ENCODE measurements at regions not wholly inside any gene's neighbourhood (a gene's known extent, or its start where the extent isn't known, plus 50 kb on each side); places are given as distances from the start of the nearest gene placed in this dataset.

DNA sequence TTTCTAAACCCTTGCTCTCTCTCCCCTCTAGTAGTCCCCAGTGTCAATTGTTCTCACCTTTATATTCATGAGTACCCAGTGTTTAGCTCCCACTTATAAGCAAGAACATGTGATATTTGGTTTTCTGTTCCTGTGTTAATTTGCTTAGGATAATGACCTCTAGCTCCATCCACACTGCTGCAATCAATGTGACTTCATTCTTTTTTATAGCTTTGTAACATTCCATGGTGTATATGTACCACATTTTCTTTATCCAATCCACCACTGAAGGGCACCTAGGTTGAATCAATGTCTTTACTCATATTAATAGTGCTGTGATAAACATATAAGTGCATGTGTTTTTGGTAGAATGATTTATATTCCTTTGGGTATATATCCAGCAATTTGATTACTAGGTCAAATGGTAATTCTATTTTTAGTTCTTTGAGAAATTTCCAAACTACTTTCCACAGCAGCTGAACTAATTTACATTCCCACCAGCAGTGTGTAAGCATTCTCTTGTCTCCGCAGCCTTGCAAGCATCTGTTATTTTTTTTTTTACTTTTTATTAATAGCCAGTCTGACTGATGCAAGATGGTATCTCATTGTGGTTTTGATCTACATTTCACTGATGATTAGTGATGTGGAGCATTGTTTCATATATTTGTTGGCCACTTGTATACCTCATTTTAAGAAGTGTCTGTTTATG lies 277.8 kb downstream of the LTN1 start:
- Histone ChIP-seq H3K9ac (ENCODE audit: insufficient read depth, low read length, poor library complexity, severe bottlenecking) (no peak overlapping the region), H3K27me3 (ENCODE audit: control insufficient read depth in 2 of 2, insufficient read depth in 2 of 2, low read length in 2 of 2) (no peaks in the 10 kb centered on the region), H3K4me3 (replicated peaks in 1 of 3; ENCODE audit: low read depth in 2 of 3, low read length in 3 of 3) (no peak overlapping the region), H3K36me3 (replicated peaks in 1 of 2; ENCODE audit: control insufficient read depth in 1 of 2, insufficient read depth in 2 of 2, low read length in 2 of 2) (no peaks in the 10 kb centered on the region), H3K4me2 (replicated peaks; ENCODE audit: extremely low read depth, low read length, poor library complexity, severe bottlenecking) (no peak overlapping the region), H3K79me2 (ENCODE audit: insufficient read depth, low read length) (no peaks in the 10 kb centered on the region), H3K27ac (ENCODE audit: low read depth in 1 of 2, low read length in 2 of 2) (no peak overlapping the region), H2AFZ (ENCODE audit: insufficient read depth, low read depth, low read length, poor library complexity, severe bottlenecking) (no peak overlapping the region), H3K9me3 (replicated peaks in 1 of 2; ENCODE audit: control insufficient read depth in 1 of 2, insufficient read depth in 1 of 2, low read length in 2 of 2) (no peaks in the 10 kb centered on the region), H3K4me1 (ENCODE audit: control insufficient read depth in 1 of 2, insufficient read depth in 2 of 2, low read length in 2 of 2) (no peaks in the 10 kb centered on the region), H4K20me1 (ENCODE audit: insufficient read depth, low read length) (no peaks in the 10 kb centered on the region)
- H3K27ac Mint-ChIP-seq, result no peak overlapping the region
- H3K4me3 Mint-ChIP-seq, result no peak overlapping the region
- TF ChIP-seq, protein P1, sequence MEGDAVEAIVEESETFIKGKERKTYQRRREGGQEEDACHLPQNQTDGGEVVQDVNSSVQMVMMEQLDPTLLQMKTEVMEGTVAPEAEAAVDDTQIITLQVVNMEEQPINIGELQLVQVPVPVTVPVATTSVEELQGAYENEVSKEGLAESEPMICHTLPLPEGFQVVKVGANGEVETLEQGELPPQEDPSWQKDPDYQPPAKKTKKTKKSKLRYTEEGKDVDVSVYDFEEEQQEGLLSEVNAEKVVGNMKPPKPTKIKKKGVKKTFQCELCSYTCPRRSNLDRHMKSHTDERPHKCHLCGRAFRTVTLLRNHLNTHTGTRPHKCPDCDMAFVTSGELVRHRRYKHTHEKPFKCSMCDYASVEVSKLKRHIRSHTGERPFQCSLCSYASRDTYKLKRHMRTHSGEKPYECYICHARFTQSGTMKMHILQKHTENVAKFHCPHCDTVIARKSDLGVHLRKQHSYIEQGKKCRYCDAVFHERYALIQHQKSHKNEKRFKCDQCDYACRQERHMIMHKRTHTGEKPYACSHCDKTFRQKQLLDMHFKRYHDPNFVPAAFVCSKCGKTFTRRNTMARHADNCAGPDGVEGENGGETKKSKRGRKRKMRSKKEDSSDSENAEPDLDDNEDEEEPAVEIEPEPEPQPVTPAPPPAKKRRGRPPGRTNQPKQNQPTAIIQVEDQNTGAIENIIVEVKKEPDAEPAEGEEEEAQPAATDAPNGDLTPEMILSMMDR (IDR thresholded peaks at IDR 0.05), result no peak
- no peaks in the 10 kb centered on the region for H3K4me1 Mint-ChIP-seq
- H3K27me3 Mint-ChIP-seq (ENCODE audit: low read depth in 3 of 3), result peaks cover 0 to 2% (median 0%) of the 10 kb centered on the region in 3 donors
- WGBS (ENCODE audit: insufficient coverage), result no CpG with 5 or more reads among the region's 1 CpG
- peaks cover 0 to 7% (median 2%) of the 10 kb centered on the region in 7 donors for H3K9me3 Mint-ChIP-seq
- no peak for DNase-seq
- H3K36me3 Mint-ChIP-seq, result no peaks in the 10 kb centered on the region
- intact Hi-C loops (cut with micrococcal nuclease), result no loop called here

- Histone ChIP-seq H3K9ac (ENCODE audit: insufficient read depth, low read length, poor library complexity, severe bottlenecking) (no peak overlapping the region), H3K36me3 (replicated peaks in 1 of 2; ENCODE audit: control insufficient read depth in 1 of 2, insufficient read depth in 2 of 2, low read length in 2 of 2) (no peaks in the 10 kb centered on the region), H3K79me2 (ENCODE audit: insufficient read depth, low read length) (no peaks in the 10 kb centered on the region), H3K27me3 (ENCODE audit: control insufficient read depth in 2 of 2, insufficient read depth in 2 of 2, low read length in 2 of 2) (no peaks in the 10 kb centered on the region), H3K27ac (ENCODE audit: low read depth in 1 of 2, low read length in 2 of 2) (no peak overlapping the region), H3K4me1 (ENCODE audit: control insufficient read depth in 1 of 2, insufficient read depth in 2 of 2, low read length in 2 of 2) (no peaks in the 10 kb centered on the region), H3K4me2 (replicated peaks; ENCODE audit: extremely low read depth, low read length, poor library complexity, severe bottlenecking) (no peak overlapping the region), H4K20me1 (ENCODE audit: insufficient read depth, low read length) (no peaks in the 10 kb centered on the region), H3K9me3 (replicated peaks in 1 of 2; ENCODE audit: control insufficient read depth in 1 of 2, insufficient read depth in 1 of 2, low read length in 2 of 2) (no peaks in the 10 kb centered on the region), H3K4me3 (replicated peaks in 1 of 3; ENCODE audit: low read depth in 2 of 3, low read length in 3 of 3) (no peak overlapping the region), H2AFZ (ENCODE audit: insufficient read depth, low read depth, low read length, poor library complexity, severe bottlenecking) (no peak overlapping the region)
- Mint-ChIP-seq H3K9me3 (peaks cover 0 to 1% (median 0%) of the 10 kb centered on the region in 7 donors), H3K4me3 (no peak overlapping the region), H3K27ac (peak overlapping the region in 1 of 7 donors; percentile 2), H3K27me3 (ENCODE audit: low read depth in 3 of 3) (no peaks in the 10 kb centered on the region), H3K4me1 (no peaks in the 10 kb centered on the region), H3K36me3 (no peaks in the 10 kb centered on the region)
- intact Hi-C loops (cut with micrococcal nuclease), result no loop called here
- DNase-seq, result no peak
- TF ChIP-seq, protein P1 (IDR thresholded peaks at IDR 0.05), result no peak
These were observed 280.3 kb downstream of the LTN1 start for GRCh38 chr21:28712411-28712810.
